GM19467 (cell line): ENCODE measurements at regions not wholly inside any gene's neighbourhood (a gene's known extent, or its start where the extent isn't known, plus 50 kb on each side); places are given as distances from the start of the nearest gene placed in this dataset.

ENCODE experiments used
- ATAC-seq: cut with Tn5 transposase; IDR thresholded peaks from one replicate; pipeline ENCODE4 v1.9.1; 2021; ENCODE audit warnings: mild to moderate bottlenecking, moderate library complexity; ENCODE audit not compliant: unreplicated experiment

- no peak for ATAC-seq
Observed at GRCh38 chr1:80059940-80060339, 1053.4 kb upstream of the ADGRL4 start.

GRCh38 chr1:80056179-80056578 lies 1049.6 kb upstream of the ADGRL4 start:
- no peak for ATAC-seq

- no peak for ATAC-seq
Observed at GRCh38 chr1:80054129-80054528, 1047.6 kb upstream of the ADGRL4 start.

GRCh38 chr1:80053613-80054012 lies 1047.1 kb upstream of the ADGRL4 start:
- no peak for ATAC-seq

GRCh38 chr1:80050523-80050922 lies 1044.0 kb upstream of the ADGRL4 start:
- no peak for ATAC-seq

- ATAC-seq, result no peak
Observed at GRCh38 chr1:80050085-80050484, 1043.6 kb upstream of the ADGRL4 start.

GRCh38 chr1:80048716-80049115 lies 1042.2 kb upstream of the ADGRL4 start:
- no peak for ATAC-seq

- no peak for ATAC-seq
Observed at GRCh38 chr1:80047791-80048190, 1041.3 kb upstream of the ADGRL4 start.

- no peak for ATAC-seq
Observed at GRCh38 chr1:80044662-80045061, 1038.1 kb upstream of the ADGRL4 start.

- ATAC-seq, result no peak
Observed at GRCh38 chr1:80036690-80037432, 1030.3 kb upstream of the ADGRL4 start.

GRCh38 chr1:80023358-80023757 lies 1016.8 kb upstream of the ADGRL4 start:
- ATAC-seq, result no peak

GRCh38 chr1:80021891-80022290 lies 1015.4 kb upstream of the ADGRL4 start:
- ATAC-seq, result no peak

- ATAC-seq, result no peak
Observed at GRCh38 chr1:80018348-80018747, 1011.8 kb upstream of the ADGRL4 start.

GRCh38 chr1:80008934-80009333 lies 1002.4 kb upstream of the ADGRL4 start:
- ATAC-seq, result no peak

GRCh38 chr1:80003250-80003649 lies 996.7 kb upstream of the ADGRL4 start:
- ATAC-seq, result no peak

GRCh38 chr1:79988401-79988800 lies 981.9 kb upstream of the ADGRL4 start:
- no peak for ATAC-seq

- ATAC-seq, result no peak
Observed at GRCh38 chr1:79982211-79982610, 975.7 kb upstream of the ADGRL4 start.

GRCh38 chr1:79981481-79981880 lies 975.0 kb upstream of the ADGRL4 start:
- ATAC-seq, result no peak

GRCh38 chr1:79979346-79979745 lies 972.8 kb upstream of the ADGRL4 start:
- no peak for ATAC-seq

- ATAC-seq, result no peak
Observed at GRCh38 chr1:79976287-79976686, 969.8 kb upstream of the ADGRL4 start.

GRCh38 chr1:79974659-79975058 lies 968.1 kb upstream of the ADGRL4 start:
- no peak for ATAC-seq

- ATAC-seq, result no peak
Observed at GRCh38 chr1:79969886-79970285, 963.4 kb upstream of the ADGRL4 start.

- no peak for ATAC-seq
Observed at GRCh38 chr1:79966438-79966837, 959.9 kb upstream of the ADGRL4 start.
